Psoas muscle (tissue), 7 donors: ENCODE measurements at regions not wholly inside any gene's neighbourhood (a gene's known extent, or its start where the extent isn't known, plus 50 kb on each side); places are given as distances from the start of the nearest gene placed in this dataset.
"Not testable (repeated sequence)": the region's sequence is repeated elsewhere in the genome, so short reads cannot be mapped to it uniquely, and the experiment has no call there.

Experiments used
- ATAC-seq, 4 donors: fragments of 200-7000 bp; cut with Tn5 transposase; one replicate each; pipeline ENCODE4 v1.9.1; 2020; ENCODE audit warnings: moderate library complexity in 3 of 4, mild to moderate bottlenecking in 2 of 4
- DNase-seq, 2 donors: peaks; one replicate each; pipeline ENCODE4 v3.0.0-alpha.2; 2020
- H3K27ac ChIP-seq: fragments of 200-600 bp; one replicate; pipeline ENCODE4 v1.8.0; 2022
- H3K27me3 ChIP-seq, 3 donors: fragments of 200-600 bp in 1 of 3; one replicate each; pipeline versions ENCODE4 v1.6.1 to v1.8.0; 2013 to 2022; ENCODE audit warnings: low read length in 2 of 3, mild to moderate bottlenecking in 2 of 3, moderate library complexity in 1 of 3; ENCODE audit not compliant: insufficient read depth in 3 of 3
- H3K36me3 ChIP-seq, 2 donors: fragments of 200-600 bp in 1 of 2; one replicate each; pipeline versions ENCODE4 v1.6.1 to v1.8.0; 2013 to 2022; ENCODE audit warnings: low read depth in 1 of 2, mild to moderate bottlenecking in 1 of 2, moderate library complexity in 1 of 2; ENCODE audit not compliant: insufficient read depth in 1 of 2
- H3K4me1 ChIP-seq: fragments of 200-600 bp; one replicate; pipeline ENCODE4 v1.8.0; 2022
- H3K4me3 ChIP-seq: fragments of 200-600 bp; one replicate; pipeline ENCODE4 v1.8.0; 2022; ENCODE audit warnings: mild to moderate bottlenecking
- H3K9me3 ChIP-seq: fragments of 200-600 bp; one replicate; pipeline ENCODE4 v1.8.0; 2022
- WGBS, 3 donors: extraction: QIAGEN DNeasy Blood & Tissue Kit; methylation state at CpG; one replicate each; pipeline versions ENCODE4 v1.1.6 to v1.1.7; 2013; 5-methylcytosine and 5-hydroxymethylcytosine counted together
- intact Hi-C, 2 donors: fragments of 100-400 bp; cut with DNase I; formaldehyde crosslinking; loops; one replicate each; pipeline versions ENCODE4 v1.11.0 to v1.14.2; 2022
- TF ChIP-seq, protein P1 (sequence below): fragments of 200-600 bp; IDR thresholded peaks from one replicate; pipeline ENCODE4 v1.8.0; 2022; ENCODE audit warnings: antibody characterized with exemption
- donor health status: healthy with polysubstance abuse.
- donor health status: DM: no; HTN: no; CAD: no; lungs with moderate emphysema.
- donor health status: Bipolar disorder and iron deficiency.
- donor health status: healthy.
- donor health status: DM: yes; HTN: yes; CAD: no.
- donor health status: DM: no; HTN: no; CAD: no.
- donor health status: DM: yes; HTN: yes; CAD: no.

DNA sequence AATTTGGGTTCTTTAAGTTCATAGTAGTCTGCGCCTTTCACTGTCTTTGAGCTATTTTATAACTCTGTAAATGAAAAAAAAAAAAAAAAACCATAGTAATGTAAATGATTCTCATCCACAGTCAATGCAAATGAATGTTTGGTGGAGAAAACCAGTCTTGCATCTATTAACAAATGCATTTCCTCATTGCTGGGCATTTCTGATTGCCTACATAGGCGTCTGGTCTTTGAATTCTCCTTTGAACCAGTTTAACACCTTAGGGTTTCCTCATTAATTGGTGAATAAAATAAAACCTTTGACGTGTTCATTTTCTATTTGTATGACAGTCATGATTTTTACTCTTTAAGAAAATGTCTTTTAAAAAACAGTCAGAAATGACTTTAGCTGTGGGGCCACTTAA lies 114.8 kb downstream of the C12orf75 start:
- no peaks in the 10 kb centered on the region for H3K27me3 ChIP-seq
- no peak for ATAC-seq
- H3K27ac ChIP-seq: no peak overlapping the region
- WGBS, 3 donors: 70 to 74% (median 73%) methylated on average over 3 of the region's 3 CpGs
- intact Hi-C loops: no loop called here
- DNase-seq: no peak
- no peak overlapping the region for H3K4me3 ChIP-seq
- H3K4me1 ChIP-seq: peaks cover 10% of the 10 kb centered on the region
- H3K9me3 ChIP-seq: no peaks in the 10 kb centered on the region
- TF ChIP-seq, protein P1, sequence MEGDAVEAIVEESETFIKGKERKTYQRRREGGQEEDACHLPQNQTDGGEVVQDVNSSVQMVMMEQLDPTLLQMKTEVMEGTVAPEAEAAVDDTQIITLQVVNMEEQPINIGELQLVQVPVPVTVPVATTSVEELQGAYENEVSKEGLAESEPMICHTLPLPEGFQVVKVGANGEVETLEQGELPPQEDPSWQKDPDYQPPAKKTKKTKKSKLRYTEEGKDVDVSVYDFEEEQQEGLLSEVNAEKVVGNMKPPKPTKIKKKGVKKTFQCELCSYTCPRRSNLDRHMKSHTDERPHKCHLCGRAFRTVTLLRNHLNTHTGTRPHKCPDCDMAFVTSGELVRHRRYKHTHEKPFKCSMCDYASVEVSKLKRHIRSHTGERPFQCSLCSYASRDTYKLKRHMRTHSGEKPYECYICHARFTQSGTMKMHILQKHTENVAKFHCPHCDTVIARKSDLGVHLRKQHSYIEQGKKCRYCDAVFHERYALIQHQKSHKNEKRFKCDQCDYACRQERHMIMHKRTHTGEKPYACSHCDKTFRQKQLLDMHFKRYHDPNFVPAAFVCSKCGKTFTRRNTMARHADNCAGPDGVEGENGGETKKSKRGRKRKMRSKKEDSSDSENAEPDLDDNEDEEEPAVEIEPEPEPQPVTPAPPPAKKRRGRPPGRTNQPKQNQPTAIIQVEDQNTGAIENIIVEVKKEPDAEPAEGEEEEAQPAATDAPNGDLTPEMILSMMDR: no peak
- H3K36me3 ChIP-seq: no peaks in the 10 kb centered on the region

DNA sequence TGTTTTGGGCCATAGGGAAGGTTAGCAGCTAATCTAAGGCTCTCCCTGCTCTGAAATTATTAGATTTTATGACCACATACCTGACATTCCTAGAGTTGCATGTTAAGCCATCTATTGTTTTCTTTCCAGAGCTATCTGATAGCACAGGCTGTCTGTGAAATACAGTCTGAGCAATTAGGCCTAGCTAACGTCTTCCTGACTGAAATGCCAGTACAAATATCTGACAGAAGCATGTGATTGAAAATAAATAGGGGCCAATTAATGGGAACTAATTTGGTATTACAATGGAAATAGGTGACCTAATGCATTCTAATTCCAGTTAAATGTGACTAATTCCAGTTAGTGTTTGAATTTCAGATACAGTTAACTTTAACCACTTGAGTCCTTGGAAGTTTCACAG lies 115.2 kb downstream of the C12orf75 start:
- Histone ChIP-seq H3K27me3 (no peaks in the 10 kb centered on the region), H3K36me3 (no peaks in the 10 kb centered on the region), H3K27ac (peak overlapping the region; percentile 28), H3K4me3 (no peak overlapping the region), H3K4me1 (peaks cover 10% of the 10 kb centered on the region), H3K9me3 (no peaks in the 10 kb centered on the region)
- peak in 1 of 4 donors; percentile 50 for ATAC-seq
- intact Hi-C loops: no loop called here
- TF ChIP-seq, protein P1: no peak
- no peak for DNase-seq
- WGBS, 3 donors: 5 to 15% (median 12%) methylated on average over 1 of the region's 1 CpG

DNA sequence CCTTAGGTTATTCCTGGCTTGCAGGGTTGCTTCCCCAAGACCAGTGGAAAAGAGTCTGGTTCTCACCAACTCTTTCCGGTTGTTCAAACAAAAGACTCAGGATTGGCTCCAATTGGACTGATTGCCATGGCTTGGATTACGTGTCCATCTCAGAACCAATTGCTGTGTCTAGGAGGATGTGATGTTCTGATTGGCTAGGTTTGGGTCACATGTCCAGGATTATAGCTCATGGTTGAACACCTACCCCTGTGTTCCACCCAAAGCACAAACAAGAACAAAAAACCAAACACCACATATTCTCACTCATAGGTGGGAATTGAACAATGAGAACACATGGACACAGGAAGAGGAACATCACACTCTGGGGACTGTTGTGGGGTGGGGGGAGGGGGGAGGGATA lies 116.0 kb downstream of the C12orf75 start:
- ATAC-seq, H3K27ac ChIP-seq: not testable (repeated sequence)
- 88 to 93% (median 90%) methylated on average over 2 of the region's 2 CpGs for WGBS, 3 donors

DNA sequence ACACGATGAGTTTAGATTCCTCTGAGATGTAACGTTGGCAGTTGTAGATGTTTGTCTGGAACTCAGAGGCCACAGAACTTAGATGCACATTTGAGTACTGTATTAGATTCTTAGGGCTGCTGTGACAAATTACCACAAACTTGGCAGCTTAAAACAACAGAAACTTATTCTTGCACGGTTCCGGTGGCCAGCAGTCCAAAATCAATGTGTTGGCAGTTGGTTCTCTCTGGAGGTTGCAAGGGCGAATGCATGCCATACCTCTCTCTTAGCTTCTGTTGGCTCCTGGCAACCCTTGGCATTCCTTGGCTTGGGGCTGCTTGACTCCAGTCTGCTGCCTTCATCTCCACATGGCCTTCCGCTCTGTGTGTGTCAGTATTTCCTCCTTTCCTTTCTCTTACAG lies 118.9 kb downstream of the C12orf75 start:
- DNase-seq (no peak), ATAC-seq (no peak)
- 59 to 71% (median 65%) methylated on average over 6 of the region's 6 CpGs for WGBS, 3 donors
- Histone ChIP-seq H3K4me1 (peaks cover 10% of the 10 kb centered on the region), H3K27ac (no peak overlapping the region), H3K27me3 (no peaks in the 10 kb centered on the region), H3K4me3 (no peak overlapping the region), H3K9me3 (no peaks in the 10 kb centered on the region), H3K36me3 (no peaks in the 10 kb centered on the region)
- TF ChIP-seq, protein P1: no peak
- intact Hi-C loops: no loop called here

More for the DNA sequence above, 116.0 kb downstream of the C12orf75 start:
- H3K4me3 ChIP-seq, intact Hi-C loops, DNase-seq, H3K36me3 ChIP-seq, H3K27me3 ChIP-seq, H3K9me3 ChIP-seq: not testable (repeated sequence)
- peaks cover 10% of the 10 kb centered on the region for H3K4me1 ChIP-seq

DNA sequence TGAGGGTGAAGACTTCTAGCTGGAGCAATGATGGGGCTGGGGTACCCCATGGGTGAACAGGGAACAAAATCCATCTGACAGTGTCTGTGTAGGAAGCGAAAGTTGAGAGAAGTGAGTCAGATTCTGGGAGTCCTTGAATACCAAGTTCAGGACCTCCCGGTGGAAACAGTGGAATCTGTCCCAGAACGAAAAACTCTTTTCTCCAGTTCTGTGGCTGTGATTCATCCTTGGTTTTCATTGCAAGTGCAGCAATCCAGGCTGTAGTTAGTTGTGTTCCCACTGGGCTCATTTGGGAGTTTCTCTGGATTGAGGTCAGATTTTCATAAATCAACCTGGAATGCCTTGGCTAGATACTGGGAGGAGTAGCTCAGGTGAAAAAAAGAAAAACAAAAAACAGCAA lies 120.7 kb downstream of the C12orf75 start:
- H3K27ac ChIP-seq: no peak overlapping the region
- no peak overlapping the region for H3K4me3 ChIP-seq
- 80 to 89% (median 84%) methylated on average over 3 of the region's 3 CpGs for WGBS, 3 donors
- H3K36me3 ChIP-seq: no peaks in the 10 kb centered on the region
- DNase-seq (no peak), ATAC-seq (peak in 1 of 4 donors; percentile 18)
- intact Hi-C loops: no loop called here
- H3K27me3 ChIP-seq: no peaks in the 10 kb centered on the region
- no peaks in the 10 kb centered on the region for H3K9me3 ChIP-seq
- TF ChIP-seq, protein P1: no peak
- H3K4me1 ChIP-seq: no peaks in the 10 kb centered on the region
